ENCODE measurements at regions not wholly inside any gene's neighbourhood (a gene's known extent, or its start where the extent isn't known, plus 50 kb on each side); places are given as distances from the start of the nearest gene placed in this dataset.
A peak's percentile ranks its signal among the peaks of the same experiment; 100 is the strongest.
"Not testable (repeated sequence)": the region's sequence is repeated elsewhere in the genome, so short reads cannot be mapped to it uniquely, and the experiment has no call there.

- no peak for DNase-seq
Measured at GRCh38 chr3:78455712-78456433, 1311.9 kb downstream of the ROBO1 start.

- DNase-seq: no peak
Measured at GRCh38 chr3:78459796-78460195, 1308.0 kb downstream of the ROBO1 start.

GRCh38 chr3:78462021-78462420, 1305.8 kb downstream of the ROBO1 start:
- no peak for DNase-seq

DNA sequence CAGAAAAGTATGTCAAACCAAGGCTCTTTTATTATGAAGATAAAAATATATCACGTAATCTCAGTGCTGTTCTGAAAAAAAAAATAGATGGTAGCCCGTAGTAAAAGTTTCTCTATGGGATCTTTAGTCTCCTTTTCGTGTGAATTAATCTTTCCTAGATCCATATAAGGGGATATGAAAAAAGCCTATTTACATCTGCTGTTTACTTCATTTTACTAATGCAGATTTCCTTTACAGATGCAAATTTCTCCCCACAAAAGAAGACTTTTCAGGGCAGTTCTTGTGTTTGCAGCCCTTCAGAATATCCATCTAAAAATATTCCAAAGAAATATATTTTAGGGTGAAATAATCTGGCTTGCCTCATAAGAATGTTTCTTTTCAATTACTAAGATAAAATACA, 1291.7 kb downstream of the ROBO1 start:
- no peak for DNase-seq

DNA sequence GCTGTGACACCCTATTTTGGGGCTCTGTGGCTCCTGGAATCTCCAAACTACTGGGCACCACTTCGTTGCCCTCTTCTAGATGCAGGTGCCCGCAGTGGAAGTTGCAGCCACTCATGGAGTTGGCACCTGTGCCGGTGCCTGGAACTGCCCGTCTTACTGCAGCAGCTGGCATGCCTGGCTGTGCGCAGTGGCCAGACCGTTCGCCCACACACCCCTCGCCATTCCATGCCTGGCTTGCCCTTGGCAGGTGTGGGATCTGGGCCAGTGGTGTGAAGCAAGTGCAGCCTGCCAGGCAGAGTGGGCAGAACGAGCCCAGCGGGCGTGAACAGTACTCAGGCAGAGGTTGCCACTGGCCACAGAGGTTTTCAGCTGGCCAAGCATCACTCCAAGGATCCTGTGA, 1286.7 kb downstream of the ROBO1 start:
- no peak for DNase-seq

DNA sequence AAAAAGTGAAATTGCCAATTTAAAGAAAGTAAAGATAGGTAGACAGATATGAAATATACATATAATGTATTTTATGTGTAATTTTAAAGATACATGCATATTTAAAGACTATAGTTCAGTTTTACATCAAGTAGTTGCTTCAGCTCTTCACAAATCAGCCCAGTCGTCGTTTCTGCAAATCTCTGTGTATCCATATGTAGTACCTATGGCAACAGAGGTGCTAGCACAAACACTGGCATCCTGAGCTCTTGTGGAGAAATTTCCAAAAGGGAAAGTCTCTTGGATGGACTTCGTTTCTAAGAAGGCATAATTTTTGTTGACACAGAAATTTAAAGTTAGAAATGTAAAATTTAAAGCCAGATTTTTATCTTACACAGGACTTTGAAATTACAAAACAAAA, 1284.7 kb downstream of the ROBO1 start:
- no peak for DNase-seq

DNA sequence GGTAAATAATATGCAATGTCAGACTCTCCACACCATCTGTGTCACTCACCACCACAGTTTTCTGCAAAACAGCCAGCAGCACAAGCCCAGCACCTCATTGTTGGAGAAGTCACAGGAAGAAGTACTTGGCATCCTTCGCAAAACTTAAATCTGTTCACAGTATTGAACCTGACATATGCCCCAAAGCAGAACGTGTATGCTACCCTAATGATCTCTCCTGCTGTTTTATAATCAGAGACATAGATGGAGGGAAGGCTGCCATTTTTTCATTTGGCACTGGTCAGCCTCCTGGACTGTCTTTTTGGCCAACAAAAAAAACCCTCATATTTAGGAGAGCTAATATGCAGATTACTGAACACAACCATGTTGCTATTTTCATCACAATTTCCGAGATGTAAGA, 1272.9 kb downstream of the ROBO1 start:
- no peak for DNase-seq

- no peak for DNase-seq
Measured at GRCh38 chr3:78495301-78495700, 1272.5 kb downstream of the ROBO1 start.

- no peak for DNase-seq
Measured at GRCh38 chr3:78496501-78496900, 1271.3 kb downstream of the ROBO1 start.

- no peak for DNase-seq
Measured at GRCh38 chr3:78497021-78497420, 1270.8 kb downstream of the ROBO1 start.

GRCh38 chr3:78497767-78498166, 1270.0 kb downstream of the ROBO1 start:
- no peak for DNase-seq

- DNase-seq: no peak
Measured at GRCh38 chr3:78506061-78506460, 1261.7 kb downstream of the ROBO1 start.

DNA sequence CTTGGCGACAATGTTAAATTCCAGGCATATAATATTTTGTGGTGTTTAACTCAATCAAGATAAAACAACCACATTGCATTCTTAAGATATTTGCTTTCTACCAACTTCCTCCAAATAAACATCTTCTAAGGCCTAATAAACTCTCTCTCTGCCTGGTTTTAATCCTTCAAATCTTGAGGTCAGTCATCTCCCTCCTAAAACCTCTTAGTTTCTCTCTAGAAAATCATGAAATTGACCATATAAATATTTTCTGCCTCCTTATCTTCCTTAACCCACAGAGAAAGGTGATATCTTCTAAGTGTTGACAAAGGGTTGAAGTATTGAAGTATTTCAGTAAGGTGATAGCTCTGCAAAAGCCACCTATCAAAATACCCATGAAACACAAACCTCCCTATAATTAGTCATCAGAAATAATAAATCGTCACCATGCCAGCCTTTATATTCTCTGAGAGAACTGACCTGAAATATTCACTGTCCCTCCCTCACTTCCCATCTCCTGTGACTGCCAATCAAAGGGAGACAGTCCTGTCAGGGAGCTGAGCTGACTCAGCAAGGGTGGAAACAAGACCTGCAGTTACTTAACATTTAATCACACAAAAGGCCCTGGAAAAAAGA, 1261.1 kb downstream of the ROBO1 start:
- peak; percentile 48 for DNase-seq

DNA sequence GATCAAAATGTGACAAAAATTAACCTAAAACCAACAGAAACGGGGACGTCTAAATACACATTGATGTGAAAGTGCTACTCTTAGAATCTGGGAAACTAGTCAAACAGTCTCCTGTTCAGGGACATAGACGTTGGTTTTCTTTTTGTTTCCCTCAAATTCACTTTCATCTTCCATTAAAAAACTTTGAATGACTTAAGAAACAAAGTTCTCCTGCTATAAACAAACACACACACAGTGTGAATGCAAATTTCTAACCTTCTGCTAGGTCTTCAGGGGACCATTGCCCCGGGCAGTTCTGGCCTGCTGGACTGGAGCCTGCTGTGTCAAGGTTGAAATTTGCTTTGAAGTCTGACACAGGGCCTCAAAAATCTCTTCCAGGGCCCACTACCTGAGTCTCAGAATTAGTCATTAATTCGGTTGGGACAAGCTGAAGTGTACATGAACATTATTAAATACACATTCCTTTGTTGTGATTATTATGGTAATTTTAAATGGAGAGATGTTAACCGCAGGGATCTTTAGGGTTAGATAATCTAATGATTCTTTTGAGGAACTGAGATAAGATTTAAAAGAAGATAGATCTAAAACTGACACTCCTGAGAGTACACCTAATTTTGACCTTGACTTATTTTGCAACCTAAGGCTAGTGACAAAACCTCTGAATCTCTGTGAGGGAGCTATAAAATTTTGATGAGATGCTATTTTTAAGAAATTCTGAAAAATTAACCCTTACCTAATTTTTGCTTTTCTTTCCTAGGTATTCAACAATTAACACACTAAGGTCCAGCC, 1260.4 kb downstream of the ROBO1 start:
- DNase-seq: no peak

- no peak for DNase-seq
Measured at GRCh38 chr3:78511840-78512239, 1256.0 kb downstream of the ROBO1 start.

DNA sequence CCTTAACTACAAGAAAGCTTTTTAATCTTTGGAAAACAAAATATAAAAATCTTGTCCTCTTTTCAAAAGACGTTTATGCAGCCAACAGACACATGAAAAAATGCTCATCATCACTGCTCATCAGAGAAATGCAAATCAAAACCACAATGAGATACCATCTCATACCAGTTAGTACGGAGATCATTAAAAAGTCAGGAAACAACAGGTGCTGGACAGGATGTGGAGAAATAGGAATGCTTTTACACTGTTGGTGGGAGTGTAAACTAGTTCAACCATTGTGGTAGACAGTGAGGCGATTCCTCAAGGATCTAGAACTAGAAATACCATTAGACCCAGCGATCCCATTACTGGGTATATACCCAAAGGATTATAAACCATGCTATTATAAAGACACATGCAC, 1255.0 kb downstream of the ROBO1 start:
- not testable (repeated sequence) for DNase-seq

GRCh38 chr3:78516437-78516836, 1251.4 kb downstream of the ROBO1 start:
- no peak for DNase-seq

GRCh38 chr3:78516937-78517336, 1250.9 kb downstream of the ROBO1 start:
- no peak for DNase-seq

DNA sequence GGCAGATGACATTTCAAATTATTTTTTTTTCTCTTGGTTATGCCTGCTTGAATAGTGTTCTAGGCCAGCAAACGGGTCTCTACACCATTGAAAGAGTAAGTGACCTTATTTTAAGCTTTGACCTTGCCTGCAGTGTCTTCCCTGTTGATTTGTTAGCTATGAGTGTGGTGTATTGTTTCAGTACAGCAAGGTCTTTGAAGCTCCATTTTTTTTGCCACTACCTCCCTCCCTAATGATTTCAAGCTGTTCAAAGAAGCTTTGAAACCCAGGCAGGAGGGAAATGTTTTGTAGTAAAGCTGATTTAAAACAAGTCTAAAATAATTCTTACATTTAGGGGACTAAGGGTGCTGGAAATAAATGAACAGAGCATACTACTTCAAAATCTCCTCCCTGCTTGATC, 1249.8 kb downstream of the ROBO1 start:
- no peak for DNase-seq

- DNase-seq: peak; percentile 11
Measured at GRCh38 chr3:78519281-78519680, 1248.5 kb downstream of the ROBO1 start.

DNA sequence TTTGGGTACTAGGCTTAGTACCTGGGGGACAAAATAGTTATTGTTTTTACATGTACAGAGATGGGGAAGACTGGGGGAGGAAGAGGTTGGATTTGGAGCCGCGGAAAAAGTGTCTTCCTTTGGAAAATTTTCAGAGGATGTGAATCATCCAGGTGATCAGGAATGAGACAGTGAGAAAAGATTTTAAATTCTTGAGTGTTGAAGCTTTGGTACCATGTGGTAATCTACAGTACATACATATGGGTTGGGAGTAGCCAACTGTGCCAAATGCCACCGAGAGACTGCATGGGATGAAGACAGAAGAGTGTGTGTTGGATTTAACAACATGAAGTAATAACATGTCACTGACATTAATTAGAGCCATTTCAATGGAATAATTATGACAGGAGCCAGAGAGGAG, 1238.2 kb downstream of the ROBO1 start:
- no peak for DNase-seq

- no peak for DNase-seq
Measured at GRCh38 chr3:78540485-78540884, 1227.3 kb downstream of the ROBO1 start.

GRCh38 chr3:78545827-78546226, 1222.0 kb downstream of the ROBO1 start:
- DNase-seq: no peak

Measured in fibroblast of upper back skin (primary cell).